ENCODE measurements at regions not wholly inside any gene's neighbourhood (a gene's known extent, or its start where the extent isn't known, plus 50 kb on each side); places are given as distances from the start of the nearest gene placed in this dataset.
A peak's percentile ranks its signal among the peaks of the same experiment; 100 is the strongest.
"Not testable (repeated sequence)": the region's sequence is repeated elsewhere in the genome, so short reads cannot be mapped to it uniquely, and the experiment has no call there.

- Histone ChIP-seq H3K9ac (no peak overlapping the region), H3K79me2 (ENCODE audit: insufficient read depth) (no peaks in the 10 kb centered on the region), H3K4me3 (no peak overlapping the region), H3K27me3 (replicated peaks; ENCODE audit: insufficient read depth) (no peaks in the 10 kb centered on the region), H3F3A (ENCODE audit: insufficient read depth) (peaks cover 19% of the 10 kb centered on the region), H3K9me3 (ENCODE audit: low read depth) (no peaks in the 10 kb centered on the region), H3K27ac (0 out of 2 replicates have a peak overlapping the region, but pooled peaks have one; percentile 2), H3K36me3 (ENCODE audit: low read depth) (no peaks in the 10 kb centered on the region), H4K20me1 (ENCODE audit: insufficient read depth) (no peaks in the 10 kb centered on the region), H3K4me2 (ENCODE audit: unreplicated experiment) (peak overlapping the region; percentile 43), H2AFZ (no peak overlapping the region), H3K9me2 (ENCODE audit: insufficient read depth) (no peaks in the 10 kb centered on the region), H3K4me1 (ENCODE audit: insufficient read depth) (peaks cover 30% of the 10 kb centered on the region)
- WGBS, 2 experiments (ENCODE audit: low coverage in 1 of 2, low lambda C conversion rate in 2 of 2, missing lambda C conversion rate in 2 of 2): 65 to 70% methylated on average over 4 of the region's 4 CpGs
- TF ChIP-seq EZH2 (IDR thresholded peaks at IDR 0.05; ENCODE audit: insufficient read depth, poor library complexity, severe bottlenecking) (no peak), EZH2phosphoT487 (IDR thresholded peaks at IDR 0.05; ENCODE audit: insufficient read depth, low read depth) (no peak)
- in situ Hi-C loops (cut with MboI): no loop called here
- DNase-seq: peak; percentile 2
These were observed 354.5 kb downstream of the PID1 start for GRCh38 chr2:228916416-228917090.

GRCh38 chr2:228913176-228913575 lies 357.9 kb downstream of the PID1 start:
- in situ Hi-C loops (cut with MboI): no loop called here
- WGBS, 2 experiments (ENCODE audit: low coverage in 1 of 2, low lambda C conversion rate in 2 of 2, missing lambda C conversion rate in 2 of 2): 74 to 85% methylated on average over 3 of the region's 3 CpGs
- TF ChIP-seq EZH2 (IDR thresholded peaks at IDR 0.05; ENCODE audit: insufficient read depth, poor library complexity, severe bottlenecking): no peak
- no peak for TF ChIP-seq EZH2phosphoT487 (IDR thresholded peaks at IDR 0.05; ENCODE audit: insufficient read depth, low read depth)
- H2AFZ ChIP-seq: 0 out of 2 replicates have a peak overlapping the region, but pooled peaks have one; percentile 2
- no peaks in the 10 kb centered on the region for H3K79me2 ChIP-seq (ENCODE audit: insufficient read depth)
- no peak overlapping the region for H3K27ac ChIP-seq
- H3F3A ChIP-seq (ENCODE audit: insufficient read depth): peaks cover 19% of the 10 kb centered on the region
- H4K20me1 ChIP-seq (ENCODE audit: insufficient read depth): no peaks in the 10 kb centered on the region
- DNase-seq: no peak
- H3K9me2 ChIP-seq (ENCODE audit: insufficient read depth): no peaks in the 10 kb centered on the region
- no peaks in the 10 kb centered on the region for H3K27me3 ChIP-seq (replicated peaks; ENCODE audit: insufficient read depth)
- H3K36me3 ChIP-seq (ENCODE audit: low read depth): no peaks in the 10 kb centered on the region
- no peak overlapping the region for H3K9ac ChIP-seq
- H3K4me2 ChIP-seq (ENCODE audit: unreplicated experiment): no peak overlapping the region
- H3K9me3 ChIP-seq (ENCODE audit: low read depth): no peaks in the 10 kb centered on the region
- H3K4me3 ChIP-seq: no peak overlapping the region
- peaks cover 30% of the 10 kb centered on the region for H3K4me1 ChIP-seq (ENCODE audit: insufficient read depth)

- in situ Hi-C loops (cut with MboI); H3K4me3 ChIP-seq; DNase-seq; H3K27me3 ChIP-seq (replicated peaks; ENCODE audit: insufficient read depth); H3K9ac ChIP-seq; H3K27ac ChIP-seq; H2AFZ ChIP-seq; H3K4me2 ChIP-seq (ENCODE audit: unreplicated experiment); H3K9me3 ChIP-seq (ENCODE audit: low read depth); H3K9me2 ChIP-seq (ENCODE audit: insufficient read depth); H4K20me1 ChIP-seq (ENCODE audit: insufficient read depth); H3K79me2 ChIP-seq (ENCODE audit: insufficient read depth); H3K4me1 ChIP-seq (ENCODE audit: insufficient read depth); H3F3A ChIP-seq (ENCODE audit: insufficient read depth); H3K36me3 ChIP-seq (ENCODE audit: low read depth): not testable (repeated sequence)
- WGBS, 2 experiments (ENCODE audit: low coverage in 1 of 2, low lambda C conversion rate in 2 of 2, missing lambda C conversion rate in 2 of 2): 75% methylated on average over 1 of the region's 1 CpG
These were observed 360.2 kb downstream of the PID1 start for GRCh38 chr2:228910872-228911271.

GRCh38 chr2:228902176-228902575 lies 368.9 kb downstream of the PID1 start:
- in situ Hi-C loops (cut with MboI): no loop called here
- TF ChIP-seq EZH2 (IDR thresholded peaks at IDR 0.05; ENCODE audit: insufficient read depth, poor library complexity, severe bottlenecking): no peak
- no peak for TF ChIP-seq EZH2phosphoT487 (IDR thresholded peaks at IDR 0.05; ENCODE audit: insufficient read depth, low read depth)
- no peaks in the 10 kb centered on the region for H3K79me2 ChIP-seq (ENCODE audit: insufficient read depth)
- no peak overlapping the region for H3K4me2 ChIP-seq (ENCODE audit: unreplicated experiment)
- no peaks in the 10 kb centered on the region for H3K27me3 ChIP-seq (replicated peaks; ENCODE audit: insufficient read depth)
- no peaks in the 10 kb centered on the region for H4K20me1 ChIP-seq (ENCODE audit: insufficient read depth)
- no peaks in the 10 kb centered on the region for H3K9me3 ChIP-seq (ENCODE audit: low read depth)
- no peaks in the 10 kb centered on the region for H3K4me1 ChIP-seq (ENCODE audit: insufficient read depth)
- H3K4me3 ChIP-seq: no peak overlapping the region
- H3K36me3 ChIP-seq (ENCODE audit: low read depth): no peaks in the 10 kb centered on the region
- H3K9me2 ChIP-seq (ENCODE audit: insufficient read depth): no peaks in the 10 kb centered on the region
- no peak overlapping the region for H2AFZ ChIP-seq
- 48 to 57% methylated on average over 3 of the region's 3 CpGs for WGBS, 2 experiments (ENCODE audit: low coverage in 1 of 2, low lambda C conversion rate in 2 of 2, missing lambda C conversion rate in 2 of 2)
- no peaks in the 10 kb centered on the region for H3F3A ChIP-seq (ENCODE audit: insufficient read depth)
- no peak overlapping the region for H3K9ac ChIP-seq
- no peak for DNase-seq
- H3K27ac ChIP-seq: no peak overlapping the region

- Histone ChIP-seq H3K4me1 (ENCODE audit: insufficient read depth) (no peaks in the 10 kb centered on the region), H3K79me2 (ENCODE audit: insufficient read depth) (no peaks in the 10 kb centered on the region), H3K9me2 (ENCODE audit: insufficient read depth) (no peaks in the 10 kb centered on the region), H3K4me2 (ENCODE audit: unreplicated experiment) (no peak overlapping the region), H3K27ac (no peak overlapping the region), H3F3A (ENCODE audit: insufficient read depth) (no peaks in the 10 kb centered on the region), H3K27me3 (replicated peaks; ENCODE audit: insufficient read depth) (no peaks in the 10 kb centered on the region), H4K20me1 (ENCODE audit: insufficient read depth) (no peaks in the 10 kb centered on the region), H3K36me3 (ENCODE audit: low read depth) (no peaks in the 10 kb centered on the region), H2AFZ (no peak overlapping the region), H3K9me3 (ENCODE audit: low read depth) (no peaks in the 10 kb centered on the region), H3K9ac (no peak overlapping the region), H3K4me3 (no peak overlapping the region)
- TF ChIP-seq EZH2phosphoT487 (IDR thresholded peaks at IDR 0.05; ENCODE audit: insufficient read depth, low read depth): no peak
- no peak for TF ChIP-seq EZH2 (IDR thresholded peaks at IDR 0.05; ENCODE audit: insufficient read depth, poor library complexity, severe bottlenecking)
- in situ Hi-C loops (cut with MboI): no loop called here
- no peak for DNase-seq
- 25 to 47% methylated on average over 1 of the region's 1 CpG for WGBS, 2 experiments (ENCODE audit: low coverage in 1 of 2, low lambda C conversion rate in 2 of 2, missing lambda C conversion rate in 2 of 2)
These were observed 369.6 kb downstream of the PID1 start for GRCh38 chr2:228901531-228901930.
